Stimulated activated CD4-positive, alpha-beta T cell treated with anti-CD3 and anti-CD28 coated beads, Interleukin-12 subunit alpha, Interleukin-12 subunit beta, amount 100 ng/mL, for 4 hours (primary cell): ENCODE measurements at regions not wholly inside any gene's neighbourhood (a gene's known extent, or its start where the extent isn't known, plus 50 kb on each side); places are given as distances from the start of the nearest gene placed in this dataset.

ENCODE experiments used
- DNase-seq: peaks from one replicate; pipeline ENCODE4 v3.0.0-alpha.2; 2020

- no peak for DNase-seq
These were observed 159.1 kb upstream of the LEF1 start for GRCh38 chr4:108327642-108328382.

GRCh38 chr4:108325561-108325960 lies 156.8 kb upstream of the LEF1 start:
- no peak for DNase-seq

GRCh38 chr4:108324450-108324849 lies 155.7 kb upstream of the LEF1 start:
- no peak for DNase-seq

- DNase-seq, result no peak
These were observed 153.8 kb upstream of the LEF1 start for GRCh38 chr4:108322497-108322896.

- no peak for DNase-seq
These were observed 151.3 kb upstream of the LEF1 start for GRCh38 chr4:108320061-108320460.

- no peak for DNase-seq
These were observed 148.6 kb upstream of the LEF1 start for GRCh38 chr4:108317377-108317776.

- DNase-seq, result no peak
These were observed 147.0 kb upstream of the LEF1 start for GRCh38 chr4:108315694-108316093.

GRCh38 chr4:108314900-108315589 lies 146.3 kb upstream of the LEF1 start:
- DNase-seq, result no peak

- no peak for DNase-seq
These were observed 145.0 kb upstream of the LEF1 start for GRCh38 chr4:108313546-108314339.

GRCh38 chr4:108311313-108311712 lies 142.6 kb upstream of the LEF1 start:
- DNase-seq, result no peak

- DNase-seq, result no peak
These were observed 134.9 kb upstream of the LEF1 start for GRCh38 chr4:108303488-108304177.

- no peak for DNase-seq
These were observed 133.0 kb upstream of the LEF1 start for GRCh38 chr4:108301545-108302251.

- DNase-seq, result no peak
These were observed 128.9 kb upstream of the LEF1 start for GRCh38 chr4:108297605-108298004.

GRCh38 chr4:108292229-108292628 lies 123.5 kb upstream of the LEF1 start:
- no peak for DNase-seq

- DNase-seq, result no peak
These were observed 122.4 kb upstream of the LEF1 start for GRCh38 chr4:108291137-108291536.

- DNase-seq, result no peak
These were observed 119.2 kb upstream of the LEF1 start for GRCh38 chr4:108287834-108288413.

- no peak for DNase-seq
These were observed 111.3 kb upstream of the LEF1 start for GRCh38 chr4:108280072-108280471.

- DNase-seq, result no peak
These were observed 108.0 kb upstream of the LEF1 start for GRCh38 chr4:108276690-108277089.

- no peak for DNase-seq
These were observed 104.3 kb upstream of the LEF1 start for GRCh38 chr4:108272986-108273385.

GRCh38 chr4:108272561-108272960 lies 103.8 kb upstream of the LEF1 start:
- no peak for DNase-seq

- DNase-seq, result no peak
These were observed 103.3 kb upstream of the LEF1 start for GRCh38 chr4:108272046-108272445.
